ENCODE measurements at regions not wholly inside any gene's neighbourhood (a gene's known extent, or its start where the extent isn't known, plus 50 kb on each side); places are given as distances from the start of the nearest gene placed in this dataset.
A peak's percentile ranks its signal among the peaks of the same experiment; 100 is the strongest.

DNA sequence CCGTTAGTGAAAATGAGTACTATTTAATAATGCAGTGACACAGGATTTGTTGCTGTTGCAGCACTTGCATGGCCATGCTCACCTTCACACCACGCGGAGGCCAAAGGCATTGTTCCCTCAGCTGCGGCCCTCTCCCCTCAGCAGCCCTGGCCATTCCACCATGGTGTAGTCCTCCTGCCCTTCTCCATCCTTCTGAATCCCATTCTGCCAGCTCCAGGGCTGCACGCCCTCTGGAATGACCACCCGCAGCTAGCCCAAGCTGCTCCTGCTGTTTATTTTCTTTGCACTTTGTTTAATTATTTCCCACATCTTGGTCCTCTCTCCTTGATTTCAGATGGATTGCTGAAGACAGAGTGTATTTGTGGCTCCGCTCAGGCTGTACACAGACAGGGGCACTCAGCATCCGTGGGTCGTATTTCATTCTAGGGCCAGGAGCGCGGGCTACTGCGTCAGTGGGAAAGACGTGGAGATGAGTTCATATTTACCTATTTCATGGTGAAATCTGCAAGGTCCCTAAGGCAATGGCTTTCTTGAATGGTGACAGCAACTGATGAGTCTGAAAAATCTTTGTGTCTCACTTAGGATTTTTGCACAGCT lies 81.4 kb upstream of the DUSP22 start:
- DNase-seq, result no peak

GRCh38 chr6:211871-212497 lies 80.3 kb upstream of the DUSP22 start:
- no peak for DNase-seq

- no peak for DNase-seq
Observed at GRCh38 chr6:213284-213683, 79.0 kb upstream of the DUSP22 start.

GRCh38 chr6:214428-214827 lies 77.9 kb upstream of the DUSP22 start:
- DNase-seq, result no peak

DNA sequence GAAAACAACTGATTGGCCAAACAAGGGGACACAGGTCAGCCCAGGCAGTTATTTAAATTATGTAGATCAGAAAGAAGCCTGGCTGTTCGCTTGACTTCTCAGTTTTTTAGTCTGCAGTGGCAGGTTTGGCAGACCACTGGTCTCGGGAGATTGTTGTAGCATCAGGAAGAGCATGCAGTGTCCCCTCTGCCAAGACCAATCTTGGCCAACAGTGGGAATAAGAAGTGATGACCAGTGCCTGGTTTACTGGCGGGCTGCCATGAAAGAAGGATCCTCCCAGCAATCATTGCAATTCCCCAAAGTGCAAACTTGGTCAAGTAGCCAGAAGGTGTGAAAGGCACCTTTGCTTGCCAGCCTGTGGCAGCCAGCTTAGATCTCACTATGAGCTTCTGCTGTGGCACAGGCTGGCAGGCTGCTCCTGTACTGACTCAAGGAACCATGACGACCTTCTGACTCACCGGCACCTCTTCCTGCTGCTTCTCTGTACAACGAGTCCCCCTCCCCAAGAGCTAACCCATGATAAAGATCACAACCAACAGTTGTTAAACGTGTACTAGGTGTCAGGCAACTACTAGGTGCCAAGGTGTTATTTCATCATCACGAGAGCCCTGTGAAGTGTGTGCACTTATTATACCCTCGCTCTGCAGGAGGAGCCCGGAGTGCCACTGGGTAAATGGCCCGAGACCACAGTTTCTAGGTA lies 76.8 kb upstream of the DUSP22 start:
- DNase-seq, result peak; percentile 86

DNA sequence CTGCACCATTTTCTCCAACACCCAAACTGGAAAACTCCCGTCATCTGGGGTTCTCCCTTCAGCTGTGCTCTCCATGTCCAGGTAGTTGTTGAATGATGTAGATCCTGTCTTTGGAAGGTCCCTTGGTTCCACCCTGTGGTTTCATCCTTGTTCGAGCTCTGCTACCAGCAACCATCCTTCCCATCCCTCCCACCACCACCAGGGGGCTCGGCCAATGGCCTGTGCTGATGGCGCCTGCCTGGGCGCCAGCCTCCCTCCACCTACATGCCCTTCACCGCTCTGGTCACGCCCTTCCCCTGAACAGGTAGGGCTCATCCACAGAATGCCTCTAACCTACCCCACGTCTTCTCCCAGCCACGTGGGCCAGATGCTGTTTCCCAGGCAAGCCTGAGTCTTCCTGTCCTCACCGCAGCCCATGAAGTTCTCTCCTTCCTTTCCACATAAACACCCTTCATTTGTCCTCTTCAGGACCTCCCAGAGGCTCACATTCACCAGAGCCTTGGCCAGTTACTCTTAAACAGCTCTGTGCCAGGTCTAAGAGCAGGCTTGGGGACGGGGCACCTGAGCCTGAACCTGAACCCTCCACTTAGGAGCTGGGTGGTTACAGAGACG lies 75.1 kb upstream of the DUSP22 start:
- DNase-seq, result peak; percentile 65

DNA sequence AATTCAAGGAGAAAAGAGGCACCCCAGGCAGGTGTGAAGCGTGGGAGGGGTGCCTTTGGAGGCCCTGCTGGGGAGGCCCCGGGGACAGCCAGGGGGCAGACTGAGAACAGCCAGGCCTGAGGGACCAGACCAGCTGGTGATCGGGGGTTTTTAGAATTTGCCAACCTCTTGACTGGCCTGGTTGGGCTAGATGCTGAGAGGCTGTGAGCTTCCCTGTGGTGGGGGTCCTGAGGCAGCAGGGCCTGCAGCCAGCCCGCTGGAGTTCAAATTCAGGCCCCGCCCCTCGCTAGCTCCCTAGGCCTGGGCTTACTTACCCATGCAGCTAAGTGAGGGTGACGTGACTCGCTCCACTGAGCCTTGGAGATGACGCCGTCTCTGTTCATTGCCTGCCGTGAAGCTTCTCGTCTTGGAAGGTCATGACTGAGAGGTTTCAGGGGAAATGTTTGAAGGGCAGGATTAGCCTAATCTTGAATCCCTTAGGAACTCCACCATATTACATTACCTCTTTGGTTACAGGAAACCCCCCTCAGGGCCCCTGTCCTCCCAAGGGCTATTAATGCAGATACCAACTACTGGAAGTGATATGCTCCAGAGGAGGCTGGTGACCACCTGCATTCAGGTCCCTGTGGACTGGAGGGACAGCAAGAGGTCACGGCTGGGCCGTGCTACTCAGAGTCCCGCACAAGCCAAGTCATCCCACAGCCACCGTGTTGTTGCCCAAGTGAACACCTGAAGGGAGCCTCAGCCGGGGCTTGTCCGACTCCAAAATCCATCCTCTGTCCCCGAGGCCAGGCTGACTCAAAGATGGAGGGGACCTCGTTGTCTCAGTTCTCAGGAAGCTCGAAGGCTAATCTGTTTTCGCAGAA lies 73.9 kb upstream of the DUSP22 start:
- no peak for DNase-seq

DNA sequence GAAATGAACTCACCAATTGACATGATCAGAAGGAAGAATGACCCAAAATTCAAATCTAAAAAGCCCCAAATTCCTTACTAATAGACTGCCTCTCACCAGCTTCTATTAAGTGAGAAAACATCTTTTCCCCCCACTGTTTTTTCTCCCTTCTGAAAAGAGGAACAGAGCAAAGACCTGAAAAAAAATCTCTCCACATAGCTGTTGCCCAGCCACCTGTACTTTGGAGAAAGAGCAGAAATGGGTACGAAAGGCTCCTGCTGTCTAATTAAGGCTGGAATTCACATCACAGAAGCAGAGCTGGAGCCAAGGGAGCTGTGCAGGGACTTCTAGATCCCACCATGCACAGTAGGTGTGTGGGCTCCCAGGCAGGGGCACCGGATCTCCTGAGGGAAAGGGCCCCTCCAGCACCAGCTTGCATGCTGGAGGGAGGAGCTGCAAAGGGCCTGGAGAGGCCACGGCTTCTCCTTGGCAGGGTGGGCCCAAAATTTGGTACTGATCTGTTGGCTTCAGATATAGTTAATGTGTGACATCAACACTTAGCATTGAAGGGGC lies 73.2 kb upstream of the DUSP22 start:
- no peak for DNase-seq

- DNase-seq, result no peak
Observed at GRCh38 chr6:219641-220198, 72.6 kb upstream of the DUSP22 start.

DNA sequence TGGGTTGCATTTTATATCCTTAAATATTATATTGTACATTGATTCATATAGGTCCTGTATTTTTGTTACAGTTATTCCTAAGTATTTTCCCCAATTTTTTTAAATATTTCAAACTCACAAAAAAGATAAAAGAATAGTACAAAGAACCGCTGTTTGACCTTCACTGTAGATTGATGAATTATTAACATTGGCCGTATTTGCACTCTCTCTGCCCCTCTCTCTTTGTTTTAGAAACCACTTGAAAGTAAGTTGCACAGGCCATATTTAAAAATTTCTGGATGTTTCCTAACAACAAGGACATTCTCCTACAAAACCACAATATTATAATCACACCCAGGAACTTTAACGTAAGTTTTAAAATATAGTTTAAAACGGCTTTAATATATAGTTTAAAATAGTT lies 72.0 kb upstream of the DUSP22 start:
- DNase-seq, result no peak

- DNase-seq, result no peak
Observed at GRCh38 chr6:220721-221475, 71.4 kb upstream of the DUSP22 start.

DNA sequence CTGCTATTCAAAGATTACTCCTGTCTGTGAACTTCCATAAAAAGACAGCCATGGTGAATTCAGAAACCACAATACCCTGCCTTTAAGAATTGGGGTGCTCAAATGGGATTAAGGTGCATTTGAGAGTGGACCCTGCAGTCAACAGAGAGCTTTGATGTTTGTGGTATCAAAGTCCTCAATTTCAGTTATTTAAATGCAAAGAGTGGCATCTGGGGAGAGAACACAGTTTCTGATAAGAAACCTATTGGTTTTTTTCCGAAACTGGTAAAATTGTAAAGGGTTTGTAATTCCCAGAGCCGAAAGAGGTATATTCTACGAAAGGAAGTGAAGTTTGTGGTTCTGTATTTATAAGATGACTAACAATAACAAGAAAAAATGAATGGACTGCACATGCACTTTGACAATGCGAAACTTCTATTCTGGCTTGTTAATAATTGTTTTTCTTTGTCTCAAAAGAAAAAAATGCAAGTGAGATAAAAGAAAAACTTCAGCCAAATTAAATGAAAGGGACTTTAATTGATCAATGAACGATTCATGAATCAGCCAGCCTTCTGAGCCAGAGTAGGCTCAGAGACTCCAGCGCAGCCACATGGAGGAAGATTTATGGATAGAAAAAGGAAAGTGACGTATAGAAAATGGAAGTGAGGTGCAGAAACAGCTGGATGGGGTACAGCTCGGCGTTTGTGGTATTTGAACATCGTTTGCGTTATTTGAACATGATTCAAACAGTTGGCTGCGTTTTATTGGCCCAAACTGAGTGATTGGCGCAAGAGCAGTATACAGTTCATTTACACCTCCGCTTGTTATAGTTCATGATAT lies 70.5 kb upstream of the DUSP22 start:
- DNase-seq, result no peak

- no peak for DNase-seq
Observed at GRCh38 chr6:222468-222867, 69.8 kb upstream of the DUSP22 start.

DNA sequence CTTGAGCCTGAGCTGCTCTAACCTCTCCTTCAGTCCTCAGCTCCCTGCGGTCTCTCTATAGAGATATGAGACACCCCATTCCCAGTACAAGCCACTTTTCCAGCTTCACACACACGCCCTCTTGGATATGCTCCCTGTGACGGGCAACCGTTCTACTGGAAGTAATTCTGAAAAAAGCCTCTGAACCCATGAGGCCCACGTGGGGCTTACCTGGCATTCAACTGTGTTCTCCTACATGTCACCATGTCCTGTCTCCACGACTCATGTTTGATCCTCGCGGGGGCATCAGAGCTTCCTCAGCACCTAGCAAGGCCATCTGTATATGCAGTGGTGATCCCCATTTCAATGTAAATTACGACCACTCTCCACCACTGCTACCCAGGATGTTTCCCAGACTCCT lies 69.2 kb upstream of the DUSP22 start:
- no peak for DNase-seq

GRCh38 chr6:223763-224162 lies 68.5 kb upstream of the DUSP22 start:
- DNase-seq, result peak; percentile 49

GRCh38 chr6:224350-224749 lies 67.9 kb upstream of the DUSP22 start:
- no peak for DNase-seq

GRCh38 chr6:225121-225721 lies 67.1 kb upstream of the DUSP22 start:
- peak; percentile 85 for DNase-seq

GRCh38 chr6:225907-226306 lies 66.4 kb upstream of the DUSP22 start:
- DNase-seq, result no peak

GRCh38 chr6:226516-227073 lies 65.7 kb upstream of the DUSP22 start:
- no peak for DNase-seq
